RWPE2 (cell line): ENCODE measurements at regions not wholly inside any gene's neighbourhood (a gene's known extent, or its start where the extent isn't known, plus 50 kb on each side); places are given as distances from the start of the nearest gene placed in this dataset.

Experiments used
- ATAC-seq: fragments of 200-7000 bp; cut with Tn5 transposase; 3 replicates; pipeline ENCODE4 v1.9.1; 2021; ENCODE audit warnings: low read depth
- DNase-seq: peaks from one replicate; pipeline ENCODE4 v3.0.0-alpha.2; 2020; ENCODE audit warnings: low spot score
- H3K27ac ChIP-seq: fragments of 450-650 bp; 2 replicates; pipeline ENCODE4 v1.5.1; 2017; ENCODE audit warnings: mild to moderate bottlenecking; ENCODE audit not compliant: poor library complexity, severe bottlenecking
- H3K27me3 ChIP-seq: fragments of 250-450 bp; sonication (Bioruptor Pico); 2 replicates; pipeline ENCODE4 v1.5.1; 2021; ENCODE audit warnings: mild to moderate bottlenecking, moderate library complexity; ENCODE audit not compliant: insufficient read depth, poor library complexity, severe bottlenecking
- H3K36me3 ChIP-seq: fragments of 250-450 bp; sonication (Bioruptor Pico); 2 replicates; pipeline ENCODE4 v1.5.1; 2020; ENCODE audit warnings: low read depth, mild to moderate bottlenecking, moderate library complexity
- H3K4me1 ChIP-seq: fragments of 250-450 bp; sonication (Bioruptor Pico); 2 replicates; pipeline ENCODE4 v1.5.1; 2021; ENCODE audit warnings: mild to moderate bottlenecking, moderate library complexity; ENCODE audit not compliant: insufficient read depth, poor library complexity, severe bottlenecking
- H3K4me3 ChIP-seq: fragments of 250-450 bp; sonication (Bioruptor Pico); 2 replicates; pipeline ENCODE4 v1.5.1; 2021; ENCODE audit warnings: mild to moderate bottlenecking, moderate library complexity; ENCODE audit not compliant: severe bottlenecking
- H3K9me3 ChIP-seq: fragments of 250-450 bp; sonication (Bioruptor Pico); 2 replicates; pipeline ENCODE4 v1.5.1; 2021; ENCODE audit warnings: mild to moderate bottlenecking, moderate library complexity; ENCODE audit not compliant: severe bottlenecking
- CTCF ChIP-seq: fragments of 450-650 bp; IDR thresholded peaks from one replicate; pipeline ENCODE4 v1.5.1; 2017; ENCODE audit warnings: mild to moderate bottlenecking, moderate library complexity; ENCODE audit not compliant: poor library complexity, severe bottlenecking

- H3K27me3 ChIP-seq = no peaks in the 10 kb centered on the region
- no peak for TF ChIP-seq CTCF
- H3K9me3 ChIP-seq = no peaks in the 10 kb centered on the region
- H3K4me1 ChIP-seq = no peaks in the 10 kb centered on the region
- ATAC-seq = no peak
- H3K36me3 ChIP-seq = no peaks in the 10 kb centered on the region
- H3K27ac ChIP-seq = no peak overlapping the region
- no peak for DNase-seq
- no peak overlapping the region for H3K4me3 ChIP-seq
Observed at GRCh38 chr2:167555098-167555720, 666.9 kb downstream of the XIRP2 start.

GRCh38 chr2:167553635-167554034, 665.4 kb downstream of the XIRP2 start:
- no peaks in the 10 kb centered on the region for H3K4me1 ChIP-seq
- no peak overlapping the region for H3K4me3 ChIP-seq
- TF ChIP-seq CTCF = no peak
- no peak overlapping the region for H3K27ac ChIP-seq
- DNase-seq (no peak), ATAC-seq (no peak)
- no peaks in the 10 kb centered on the region for H3K36me3 ChIP-seq
- H3K9me3 ChIP-seq = no peaks in the 10 kb centered on the region
- H3K27me3 ChIP-seq = no peaks in the 10 kb centered on the region

GRCh38 chr2:167551416-167551815, 663.1 kb downstream of the XIRP2 start:
- Histone ChIP-seq H3K4me1 (no peaks in the 10 kb centered on the region), H3K9me3 (no peaks in the 10 kb centered on the region), H3K36me3 (no peaks in the 10 kb centered on the region), H3K27ac (no peak overlapping the region), H3K4me3 (no peak overlapping the region), H3K27me3 (no peaks in the 10 kb centered on the region)
- no peak for TF ChIP-seq CTCF
- ATAC-seq (no peak), DNase-seq (no peak)

- ATAC-seq (peak; percentile 56; the same call in 2 of the 3 replicates), DNase-seq (no peak)
- Histone ChIP-seq H3K36me3 (no peaks in the 10 kb centered on the region), H3K27me3 (no peaks in the 10 kb centered on the region), H3K27ac (no peak overlapping the region), H3K9me3 (no peaks in the 10 kb centered on the region), H3K4me1 (no peaks in the 10 kb centered on the region), H3K4me3 (no peak overlapping the region)
- TF ChIP-seq CTCF = peak; percentile 50
Observed at GRCh38 chr2:167550448-167550847, 662.2 kb downstream of the XIRP2 start.

GRCh38 chr2:167548396-167548795, 660.1 kb downstream of the XIRP2 start:
- ATAC-seq = no peak
- DNase-seq = no peak
- Histone ChIP-seq H3K27ac (no peak overlapping the region), H3K4me3 (no peak overlapping the region), H3K27me3 (no peaks in the 10 kb centered on the region), H3K9me3 (no peaks in the 10 kb centered on the region), H3K36me3 (no peaks in the 10 kb centered on the region), H3K4me1 (no peaks in the 10 kb centered on the region)
- no peak for TF ChIP-seq CTCF
